Neural cell (in vitro differentiated cells): ENCODE measurements at regions not wholly inside any gene's neighbourhood (a gene's known extent, or its start where the extent isn't known, plus 50 kb on each side); places are given as distances from the start of the nearest gene placed in this dataset.

ENCODE experiments used
- H2AFZ ChIP-seq: fragments of 200-600, 300-800 bp; sonication (generic), shearing (Covaris generic); 2 replicates; pipeline ENCODE4 v1.6.0; 2014; ENCODE audit warnings: low read depth, mild to moderate bottlenecking, antibody characterized with exemption, low read length, moderate library complexity
- H3F3A ChIP-seq: fragments of 200-600 bp; shearing (Covaris generic); 2 replicates; pipeline ENCODE4 v1.6.1; 2016; ENCODE audit warnings: mild to moderate bottlenecking, moderate library complexity, mixed read lengths, antibody characterized with exemption, low read length; ENCODE audit not compliant: insufficient read depth, poor library complexity, severe bottlenecking
- H3K27ac ChIP-seq: fragments of 200-600, 300-800 bp; sonication (generic), shearing (Covaris generic); 2 replicates; pipeline ENCODE4 v1.5.1; 2014; ENCODE audit warnings: mild to moderate bottlenecking, low read length, moderate library complexity
- H3K27me3 ChIP-seq: fragments of 300-800, 200-600 bp; sonication (generic), shearing (Covaris generic); 2 replicates; pipeline ENCODE4 v1.6.0; 2014; ENCODE audit warnings: mild to moderate bottlenecking, low read depth, low read length, moderate library complexity; ENCODE audit not compliant: insufficient read depth
- H3K36me3 ChIP-seq: fragments of 300-800, 200-600 bp; sonication (generic), shearing (Covaris generic); 2 replicates; pipeline ENCODE4 v1.5.1; 2014; ENCODE audit warnings: mild to moderate bottlenecking, antibody characterized with exemption, low read length, moderate library complexity; ENCODE audit not compliant: insufficient read depth
- H3K4me2 ChIP-seq: fragments of 300-800, 200-600 bp; sonication (generic), shearing (Covaris generic); 2 replicates; pipeline ENCODE4 v1.6.0; 2014; ENCODE audit warnings: mild to moderate bottlenecking, low read length
- H3K4me3 ChIP-seq: fragments of 300-800, 200-600 bp; sonication (generic), shearing (Covaris generic); 2 replicates; pipeline ENCODE4 v1.5.1; 2014; ENCODE audit warnings: mild to moderate bottlenecking, low read length, moderate library complexity
- H3K79me2 ChIP-seq: fragments of 200-600 bp; shearing (Covaris generic); replicated peaks from 2 replicates; pipeline ENCODE4 v1.6.0; 2014; ENCODE audit warnings: mild to moderate bottlenecking, low read length, moderate library complexity; ENCODE audit not compliant: insufficient read depth
- H3K9ac ChIP-seq: fragments of 300-800, 200-600 bp; sonication (generic), shearing (Covaris generic); 2 replicates; pipeline ENCODE4 v1.6.1; 2016; ENCODE audit warnings: mild to moderate bottlenecking, low read length, mixed read lengths
- H3K9me2 ChIP-seq: fragments of 200-600 bp; shearing (Covaris generic); 2 replicates; pipeline ENCODE4 v1.6.1; 2016; ENCODE audit warnings: mild to moderate bottlenecking, low read length, mixed read lengths; ENCODE audit not compliant: insufficient read depth
- H3K9me3 ChIP-seq: fragments of 200-600, 300-800 bp; sonication (generic), shearing (Covaris generic); 2 replicates; pipeline ENCODE4 v1.6.1; 2016; ENCODE audit warnings: mild to moderate bottlenecking, mixed run types, low read length, moderate library complexity, mixed read lengths
- H4K20me1 ChIP-seq: fragments of 200-600 bp; shearing (Covaris generic); 2 replicates; pipeline ENCODE4 v1.6.1; 2016; ENCODE audit warnings: mild to moderate bottlenecking, mixed run types; ENCODE audit not compliant: insufficient read depth
- CTCF ChIP-seq: fragments of 450-650 bp; IDR thresholded peaks from 2 replicates; pipeline ENCODE4 v1.5.1; 2014; ENCODE audit warnings: antibody characterized with exemption, mild to moderate bottlenecking, moderate library complexity; ENCODE audit not compliant: poor library complexity, severe bottlenecking
- EP300 ChIP-seq: fragments of 450-650 bp; conservative IDR thresholded peaks from 2 replicates; pipeline ENCODE4 v1.6.1; 2014; ENCODE audit warnings: antibody characterized with exemption, mild to moderate bottlenecking, moderate library complexity; ENCODE audit not compliant: poor library complexity, severe bottlenecking
- EZH2 ChIP-seq: fragments of 200-600, 300-800 bp; shearing (Covaris generic), sonication (generic); IDR thresholded peaks from 2 replicates; pipeline ENCODE4 v1.6.1; 2014; ENCODE audit warnings: antibody characterized with exemption, low read length, borderline replicate concordance, mild to moderate bottlenecking; ENCODE audit not compliant: insufficient read depth, poor library complexity, severe bottlenecking
- MXI1 ChIP-seq: fragments of 450-650 bp; conservative IDR thresholded peaks from 2 replicates; pipeline ENCODE4 v1.6.1; 2014; ENCODE audit warnings: antibody characterized with exemption, mild to moderate bottlenecking; ENCODE audit not compliant: poor library complexity, severe bottlenecking
- POLR2AphosphoS5 ChIP-seq: IDR thresholded peaks from 2 replicates; pipeline ENCODE4 v1.6.1; 2012
- RAD21 ChIP-seq: fragments of 450-650 bp; conservative IDR thresholded peaks from 2 replicates; pipeline ENCODE4 v1.6.1; 2014; ENCODE audit warnings: antibody characterized with exemption, mild to moderate bottlenecking, moderate library complexity
- REST ChIP-seq: IDR thresholded peaks from 2 replicates; pipeline ENCODE4 v1.6.1; 2012; ENCODE audit warnings: borderline replicate concordance
- SMC3 ChIP-seq: fragments of 450-650 bp; conservative IDR thresholded peaks from 2 replicates; pipeline ENCODE4 v1.6.1; 2014; ENCODE audit warnings: antibody characterized with exemption, mild to moderate bottlenecking, moderate library complexity; ENCODE audit not compliant: poor library complexity
- TAF1 ChIP-seq: IDR thresholded peaks from 2 replicates; pipeline ENCODE4 v1.6.1; 2012; ENCODE audit warnings: low read depth

GRCh38 chr5:42032137-42032536, 107.1 kb downstream of the FBXO4 start:
- Histone ChIP-seq H3K79me2 (no peaks in the 10 kb centered on the region), H3F3A (no peaks in the 10 kb centered on the region), H2AFZ (no peak overlapping the region), H3K4me3 (no peak overlapping the region), H3K27me3 (no peaks in the 10 kb centered on the region), H3K27ac (no peak overlapping the region), H3K9me2 (no peaks in the 10 kb centered on the region), H3K36me3 (no peaks in the 10 kb centered on the region), H3K9ac (no peak overlapping the region), H4K20me1 (no peaks in the 10 kb centered on the region), H3K9me3 (no peaks in the 10 kb centered on the region), H3K4me2 (no peak overlapping the region)
- TF ChIP-seq POLR2AphosphoS5 (no peak), EZH2 (no peak), TAF1 (no peak)

GRCh38 chr5:42035526-42035925, 110.4 kb downstream of the FBXO4 start:
- no peak overlapping the region for H2AFZ ChIP-seq
- no peaks in the 10 kb centered on the region for H3K9me2 ChIP-seq
- H3K79me2 ChIP-seq: no peaks in the 10 kb centered on the region
- H3K9me3 ChIP-seq: no peaks in the 10 kb centered on the region
- no peaks in the 10 kb centered on the region for H4K20me1 ChIP-seq
- H3F3A ChIP-seq: no peaks in the 10 kb centered on the region
- H3K36me3 ChIP-seq: no peaks in the 10 kb centered on the region
- H3K9ac ChIP-seq: no peak overlapping the region
- TF ChIP-seq REST: no peak
- TF ChIP-seq MXI1: no peak
- TF ChIP-seq SMC3: no peak
- TF ChIP-seq CTCF: no peak
- TF ChIP-seq EP300: no peak
- TF ChIP-seq EZH2: no peak
- H3K4me3 ChIP-seq: no peak overlapping the region
- no peak overlapping the region for H3K4me2 ChIP-seq
- H3K27ac ChIP-seq: no peak overlapping the region
- H3K27me3 ChIP-seq: no peaks in the 10 kb centered on the region

- Histone ChIP-seq H3K79me2 (no peaks in the 10 kb centered on the region), H3F3A (no peaks in the 10 kb centered on the region), H3K9me3 (no peaks in the 10 kb centered on the region), H3K9ac (no peak overlapping the region), H3K27ac (no peak overlapping the region), H2AFZ (no peak overlapping the region), H3K36me3 (no peaks in the 10 kb centered on the region), H3K9me2 (no peaks in the 10 kb centered on the region), H3K27me3 (no peaks in the 10 kb centered on the region), H4K20me1 (no peaks in the 10 kb centered on the region), H3K4me3 (no peak overlapping the region), H3K4me2 (no peak overlapping the region)
- TF ChIP-seq EP300 (no peak), EZH2 (no peak), RAD21 (no peak), SMC3 (no peak), MXI1 (no peak), TAF1 (no peak), CTCF (no peak), REST (no peak), POLR2AphosphoS5 (no peak)
These were observed 111.3 kb downstream of the FBXO4 start for GRCh38 chr5:42036379-42036778.
